Subcutaneous abdominal adipose tissue (tissue), 5 donors: ENCODE measurements at regions not wholly inside any gene's neighbourhood (a gene's known extent, or its start where the extent isn't known, plus 50 kb on each side); places are given as distances from the start of the nearest gene placed in this dataset.

Experiments
- H3K27ac ChIP-seq: one replicate; pipeline ENCODE4 v1.7.0; 2013; ENCODE audit warnings: low read depth, mild to moderate bottlenecking, inconsistent platforms, low read length, moderate library complexity
- H3K27me3 ChIP-seq, 5 donors: one replicate each; pipeline ENCODE4 v1.7.0; 2013; ENCODE audit warnings: low read length in 5 of 5, inconsistent platforms in 1 of 5; ENCODE audit not compliant: control insufficient read depth in 5 of 5, insufficient read depth in 4 of 5
- H3K36me3 ChIP-seq, 5 donors: one replicate each; pipeline ENCODE4 v1.7.0; 2013; ENCODE audit warnings: low read length in 5 of 5; ENCODE audit not compliant: control insufficient read depth in 5 of 5, insufficient read depth in 5 of 5
- H3K4me1 ChIP-seq, 5 donors: one replicate each; pipeline ENCODE4 v1.7.0; 2013; ENCODE audit warnings: low read length in 5 of 5, mild to moderate bottlenecking in 3 of 5, moderate library complexity in 1 of 5; ENCODE audit not compliant: control insufficient read depth in 5 of 5, insufficient read depth in 5 of 5
- H3K4me3 ChIP-seq, 5 donors: one replicate each; pipeline ENCODE4 v1.7.0; 2013; ENCODE audit warnings: low read length in 5 of 5, low read depth in 1 of 5
- H3K9ac ChIP-seq, 5 donors: one replicate each; pipeline ENCODE4 v1.7.0; 2013; ENCODE audit warnings: low read length in 5 of 5, mild to moderate bottlenecking in 4 of 5, moderate library complexity in 3 of 5
- H3K9me3 ChIP-seq, 5 donors: one replicate each; pipeline ENCODE4 v1.7.0; 2013; ENCODE audit warnings: low read length in 5 of 5; ENCODE audit not compliant: control insufficient read depth in 5 of 5
- donor health status: healthy.
- donor health status: healthy.
- donor health status: healthy.
- donor health status: healthy.
- donor health status: healthy.

- Histone ChIP-seq H3K36me3 (no peaks in the 10 kb centered on the region), H3K4me3 (no peak overlapping the region), H3K9me3 (no peaks in the 10 kb centered on the region), H3K27me3 (no peaks in the 10 kb centered on the region), H3K4me1 (no peaks in the 10 kb centered on the region), H3K27ac (no peak overlapping the region), H3K9ac (no peak overlapping the region)
Measured at GRCh38 chr1:195608883-195609282, 999.4 kb downstream of the KCNT2 start.

- Histone ChIP-seq H3K4me1 (no peaks in the 10 kb centered on the region), H3K27me3 (no peaks in the 10 kb centered on the region), H3K9me3 (no peaks in the 10 kb centered on the region), H3K36me3 (no peaks in the 10 kb centered on the region), H3K4me3 (no peak overlapping the region), H3K27ac (no peak overlapping the region), H3K9ac (no peak overlapping the region)
Measured at GRCh38 chr1:195606483-195606882, 1001.8 kb downstream of the KCNT2 start.

DNA sequence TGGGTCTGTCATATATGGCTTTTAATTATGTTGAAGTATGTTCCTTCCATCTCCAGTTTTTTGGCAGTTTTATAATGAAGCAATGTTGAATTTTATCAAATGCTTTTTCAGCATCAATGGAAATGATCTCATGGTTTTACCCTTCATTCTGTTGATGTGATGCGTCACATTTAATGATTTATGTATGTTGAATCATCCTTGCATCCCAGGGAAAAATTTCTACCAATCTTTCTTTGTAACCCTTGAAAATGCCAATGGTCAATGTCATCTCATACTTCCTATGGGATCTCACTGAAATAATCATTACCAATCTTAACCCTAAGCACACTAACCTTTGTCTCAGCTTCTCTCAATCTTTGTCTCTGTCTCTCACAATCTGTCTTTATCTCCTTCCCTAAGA lies 1004.0 kb downstream of the KCNT2 start:
- no peaks in the 10 kb centered on the region for H3K27me3 ChIP-seq
- no peak overlapping the region for H3K27ac ChIP-seq
- H3K9ac ChIP-seq = no peak overlapping the region
- no peaks in the 10 kb centered on the region for H3K36me3 ChIP-seq
- H3K9me3 ChIP-seq = peaks cover 0 to 3% (median 0%) of the 10 kb centered on the region in 5 donors
- H3K4me3 ChIP-seq = no peak overlapping the region
- H3K4me1 ChIP-seq = no peaks in the 10 kb centered on the region

DNA sequence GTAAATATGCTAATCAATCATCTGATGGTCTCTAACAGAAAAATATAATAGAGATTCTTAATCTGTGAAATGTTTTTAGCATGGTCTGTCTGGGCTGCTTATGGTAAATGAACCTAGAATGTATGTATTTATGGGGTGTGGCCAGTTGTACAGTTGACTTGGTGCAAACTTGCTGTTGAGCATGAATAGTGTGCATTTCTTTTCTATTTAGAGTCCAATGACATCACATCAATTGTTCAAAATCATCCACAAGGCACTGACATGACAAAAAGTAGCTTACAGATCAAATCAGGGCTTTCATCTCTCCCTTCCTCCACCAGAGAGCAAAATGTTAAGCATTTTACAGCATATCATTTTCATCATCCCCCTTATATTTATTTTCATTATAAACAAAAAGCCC lies 1010.3 kb downstream of the KCNT2 start:
- H3K4me3 ChIP-seq = no peak overlapping the region
- H3K36me3 ChIP-seq = no peaks in the 10 kb centered on the region
- no peak overlapping the region for H3K27ac ChIP-seq
- H3K4me1 ChIP-seq = no peaks in the 10 kb centered on the region
- H3K27me3 ChIP-seq = no peaks in the 10 kb centered on the region
- H3K9me3 ChIP-seq = peaks cover 0 to 3% (median 0%) of the 10 kb centered on the region in 5 donors
- no peak overlapping the region for H3K9ac ChIP-seq

DNA sequence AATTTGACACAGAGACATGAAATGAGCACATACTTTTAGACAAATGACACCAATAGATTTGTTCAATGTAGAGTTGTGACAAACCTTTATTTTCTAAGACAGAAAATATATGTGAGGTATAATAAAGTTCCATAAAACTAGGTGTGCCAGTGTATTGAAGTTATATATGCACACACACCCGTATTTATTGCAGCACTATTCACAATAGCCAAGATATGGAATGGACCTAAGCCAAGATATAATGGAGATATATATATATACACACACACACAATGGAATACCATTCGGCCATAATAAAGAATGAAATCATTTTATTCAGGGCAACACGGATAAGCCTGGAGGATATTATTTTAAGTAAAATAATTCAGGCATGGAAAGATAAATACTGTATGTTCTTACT lies 1013.5 kb downstream of the KCNT2 start:
- H3K9ac ChIP-seq = no peak overlapping the region
- H3K36me3 ChIP-seq = no peaks in the 10 kb centered on the region
- no peak overlapping the region for H3K27ac ChIP-seq
- H3K27me3 ChIP-seq = no peaks in the 10 kb centered on the region
- no peak overlapping the region for H3K4me3 ChIP-seq
- no peaks in the 10 kb centered on the region for H3K4me1 ChIP-seq
- H3K9me3 ChIP-seq = no peaks in the 10 kb centered on the region

- no peak overlapping the region for H3K27ac ChIP-seq
- no peaks in the 10 kb centered on the region for H3K36me3 ChIP-seq
- no peaks in the 10 kb centered on the region for H3K4me1 ChIP-seq
- no peaks in the 10 kb centered on the region for H3K27me3 ChIP-seq
- H3K9me3 ChIP-seq = no peaks in the 10 kb centered on the region
- H3K9ac ChIP-seq = no peak overlapping the region
- no peak overlapping the region for H3K4me3 ChIP-seq
Measured at GRCh38 chr1:195594322-195594721, 1013.9 kb downstream of the KCNT2 start.

DNA sequence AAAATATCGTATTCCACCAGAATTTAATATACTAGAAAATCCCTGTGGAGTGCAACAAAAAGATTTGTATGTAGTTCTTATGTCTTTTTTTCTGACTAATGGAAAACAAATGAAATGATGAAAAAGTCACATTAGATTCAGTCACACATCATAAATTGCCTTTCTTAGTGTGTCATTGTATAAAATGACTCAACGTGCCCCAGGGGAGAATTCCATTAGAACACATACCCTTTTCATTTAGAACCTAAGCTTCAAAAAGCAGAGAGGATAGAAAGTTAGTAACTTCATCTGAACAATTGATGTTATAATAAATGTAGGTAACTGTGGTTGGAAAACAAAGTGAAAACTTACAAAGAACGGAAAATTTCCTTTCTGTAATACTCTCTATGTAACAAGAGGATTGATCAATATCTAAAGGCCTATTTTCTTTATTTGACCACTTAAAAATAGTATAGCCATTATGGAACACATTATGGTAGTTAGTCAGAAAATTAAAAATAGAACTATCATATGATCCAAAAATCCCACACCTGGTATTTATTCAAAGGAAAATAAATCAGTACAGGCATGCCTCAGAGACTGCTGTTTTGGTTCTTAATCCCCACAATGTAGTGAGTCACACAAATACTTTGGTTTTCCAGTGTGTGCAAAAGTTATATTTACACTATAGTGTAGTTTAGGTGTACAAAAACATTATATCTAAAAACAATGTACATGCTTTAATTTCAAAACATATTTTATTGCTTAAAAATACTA lies 1016.1 kb downstream of the KCNT2 start:
- Histone ChIP-seq H3K9me3 (peaks cover 0 to 5% (median 0%) of the 10 kb centered on the region in 5 donors), H3K27me3 (no peaks in the 10 kb centered on the region), H3K4me1 (no peaks in the 10 kb centered on the region), H3K9ac (no peak overlapping the region), H3K36me3 (no peaks in the 10 kb centered on the region), H3K4me3 (no peak overlapping the region), H3K27ac (no peak overlapping the region)

GRCh38 chr1:195590649-195591048 lies 1017.6 kb downstream of the KCNT2 start:
- Histone ChIP-seq H3K9ac (no peak overlapping the region), H3K9me3 (peaks cover 0 to 5% (median 0%) of the 10 kb centered on the region in 5 donors), H3K27ac (no peak overlapping the region), H3K4me3 (no peak overlapping the region), H3K27me3 (no peaks in the 10 kb centered on the region), H3K36me3 (no peaks in the 10 kb centered on the region), H3K4me1 (no peaks in the 10 kb centered on the region)

DNA sequence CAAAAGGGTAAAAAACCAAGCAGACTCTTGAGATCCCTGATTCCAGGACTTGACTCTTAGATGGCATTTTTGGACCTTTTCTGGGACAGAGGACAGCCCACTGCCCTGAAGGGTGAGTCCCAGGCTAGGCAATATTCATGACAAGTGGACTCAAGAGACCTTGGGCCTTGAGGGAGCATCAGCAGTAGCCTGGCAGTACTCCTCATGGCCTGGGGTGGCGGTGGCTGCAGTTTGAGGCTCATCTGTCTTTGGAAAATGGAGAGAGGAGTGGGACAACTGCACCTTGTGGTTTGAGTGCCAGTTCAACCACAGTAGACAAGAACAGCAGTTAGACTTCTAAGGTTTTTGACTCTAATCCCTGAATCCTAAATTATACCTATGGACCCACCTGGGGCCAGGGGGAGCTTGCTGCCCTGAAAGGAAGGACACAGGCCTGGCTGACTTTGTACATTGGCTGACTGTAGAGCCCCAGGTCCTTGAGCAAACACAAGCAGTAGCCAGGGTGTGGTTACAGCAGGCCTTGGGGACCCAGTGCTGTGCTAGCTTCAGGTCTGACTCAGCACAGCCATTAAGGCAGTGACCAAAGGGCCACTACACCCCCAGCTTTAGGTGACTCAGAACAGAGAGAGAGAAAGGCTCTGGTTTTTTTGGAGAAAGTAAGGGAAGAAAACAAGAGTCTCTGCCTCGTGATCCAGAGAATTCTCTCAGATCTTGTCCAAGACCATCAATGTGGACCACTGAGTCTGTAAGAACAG lies 1023.2 kb downstream of the KCNT2 start:
- Histone ChIP-seq H3K36me3 (no peaks in the 10 kb centered on the region), H3K27me3 (no peaks in the 10 kb centered on the region), H3K9ac (no peak overlapping the region), H3K4me1 (no peaks in the 10 kb centered on the region), H3K9me3 (peaks cover 0 to 5% (median 0%) of the 10 kb centered on the region in 5 donors), H3K4me3 (no peak overlapping the region), H3K27ac (no peak overlapping the region)

GRCh38 chr1:195580988-195581387 lies 1027.3 kb downstream of the KCNT2 start:
- H3K9ac ChIP-seq = no peak overlapping the region

More at GRCh38 chr1:195580988-195581387, 1027.3 kb downstream of the KCNT2 start:
- no peak overlapping the region for H3K4me3 ChIP-seq
- H3K27me3 ChIP-seq = no peaks in the 10 kb centered on the region
- no peak overlapping the region for H3K27ac ChIP-seq
- no peaks in the 10 kb centered on the region for H3K4me1 ChIP-seq
- H3K9me3 ChIP-seq = peaks cover 0 to 2% (median 0%) of the 10 kb centered on the region in 5 donors
- no peaks in the 10 kb centered on the region for H3K36me3 ChIP-seq
